WTC11 (cell line): ENCODE measurements at regions not wholly inside any gene's neighbourhood (a gene's known extent, or its start where the extent isn't known, plus 50 kb on each side); places are given as distances from the start of the nearest gene placed in this dataset.

ENCODE experiments used
- AFF4 ChIP-seq: sonication (generic); formaldehyde crosslinking; IDR thresholded peaks from 2 replicates; pipeline ENCODE4 v1.8.1; 2023; ENCODE audit warnings: mild to moderate bottlenecking, missing genetic modification reagents, borderline replicate concordance
- ATF1 ChIP-seq: sonication (generic); formaldehyde crosslinking; IDR thresholded peaks from 2 replicates; pipeline ENCODE4 v1.8.1; 2023; ENCODE audit warnings: mild to moderate bottlenecking, moderate library complexity, missing genetic modification reagents
- FOXP4 ChIP-seq: sonication (generic); formaldehyde crosslinking; IDR thresholded peaks from 2 replicates; pipeline ENCODE4 v1.8.0; 2022; ENCODE audit warnings: mild to moderate bottlenecking, missing genetic modification reagents
- IRF1 ChIP-seq: sonication (generic); formaldehyde crosslinking; IDR thresholded peaks from 2 replicates; pipeline ENCODE4 v1.8.0; 2023; ENCODE audit warnings: missing genetic modification reagents
- MAX ChIP-seq: sonication (generic); formaldehyde crosslinking; IDR thresholded peaks from 2 replicates; pipeline ENCODE4 v1.8.0; 2022; ENCODE audit warnings: mild to moderate bottlenecking, missing genetic modification reagents
- NR3C1 ChIP-seq: sonication (generic); formaldehyde crosslinking; conservative IDR thresholded peaks from 2 replicates; pipeline ENCODE4 v1.8.1; 2023; ENCODE audit warnings: low read depth, mild to moderate bottlenecking, missing genetic modification reagents
- RELA ChIP-seq: sonication (generic); formaldehyde crosslinking; IDR thresholded peaks from 2 replicates; pipeline ENCODE4 v1.8.1; 2022; ENCODE audit warnings: missing genetic modification reagents, mild to moderate bottlenecking, borderline replicate concordance
- STAT6 ChIP-seq: sonication (generic); formaldehyde crosslinking; conservative IDR thresholded peaks from 2 replicates; pipeline ENCODE4 v1.8.1; 2023; ENCODE audit warnings: mild to moderate bottlenecking, low read depth, missing genetic modification reagents, moderate library complexity
- USF1 ChIP-seq: sonication (generic); formaldehyde crosslinking; IDR thresholded peaks from 2 replicates; pipeline ENCODE4 v1.8.0; 2022; ENCODE audit warnings: mild to moderate bottlenecking, missing genetic modification reagents
- USF2 ChIP-seq: sonication (generic); formaldehyde crosslinking; IDR thresholded peaks from 2 replicates; pipeline ENCODE4 v1.8.1; 2023; ENCODE audit warnings: mild to moderate bottlenecking, missing genetic modification reagents, moderate library complexity
- ZBTB21 ChIP-seq: sonication (generic); formaldehyde crosslinking; IDR thresholded peaks from 2 replicates; pipeline ENCODE4 v1.8.1; 2023; ENCODE audit warnings: mild to moderate bottlenecking, missing genetic modification reagents, borderline replicate concordance
- ZNF263 ChIP-seq: sonication (generic); formaldehyde crosslinking; IDR thresholded peaks from 2 replicates; pipeline ENCODE4 v1.8.1; 2022; ENCODE audit warnings: low read depth, mild to moderate bottlenecking, moderate library complexity, missing genetic modification reagents
- ZNF281 ChIP-seq: sonication (generic); formaldehyde crosslinking; IDR thresholded peaks from 2 replicates; pipeline ENCODE4 v1.8.0; 2023; ENCODE audit warnings: mild to moderate bottlenecking, missing genetic modification reagents
- ZNF317 ChIP-seq: sonication (generic); formaldehyde crosslinking; IDR thresholded peaks from 2 replicates; pipeline ENCODE4 v1.8.1; 2023; ENCODE audit warnings: low read depth, mild to moderate bottlenecking, moderate library complexity, missing genetic modification reagents, borderline replicate concordance
- ZNF423 ChIP-seq: fragments of 250-450 bp; sonication (Bioruptor Pico); IDR thresholded peaks from 2 replicates; pipeline ENCODE4 v2.1.2; 2022; ENCODE audit warnings: mild to moderate bottlenecking, moderate library complexity
- ZNF425 ChIP-seq: fragments of 250-450 bp; sonication (Bioruptor Pico); conservative IDR thresholded peaks from 2 replicates; pipeline ENCODE4 v1.9.0; 2021; ENCODE audit warnings: mild to moderate bottlenecking
- ZNF512 ChIP-seq: sonication (generic); formaldehyde crosslinking; IDR thresholded peaks from 2 replicates; pipeline ENCODE4 v1.8.1; 2022; ENCODE audit warnings: missing genetic modification reagents, borderline replicate concordance

- TF ChIP-seq ZNF263 (CRISPR knock-in tag) (no peak), ATF1 (CRISPR knock-in tag) (no peak), FOXP4 (CRISPR knock-in tag) (no peak), RELA (no peak), ZNF512 (CRISPR knock-in tag) (no peak), USF2 (no peak), USF1 (CRISPR knock-in tag) (no peak), ZNF281 (CRISPR knock-in tag) (no peak), STAT6 (CRISPR knock-in tag) (0 out of 2 replicates have a peak, but pooled peaks have one; percentile 86), NR3C1 (CRISPR knock-in tag) (no peak), AFF4 (no peak), IRF1 (CRISPR knock-in tag) (no peak), ZNF317 (no peak), ZNF423 (CRISPR knock-in tag) (no peak), ZNF425 (no peak), MAX (CRISPR knock-in tag) (peak; percentile 58), ZBTB21 (CRISPR knock-in tag) (no peak)
Measured at GRCh38 chr2:41840702-41841551, 206.9 kb upstream of the PKDCC start (continued).
